PC-3 (cell line): ENCODE measurements at regions not wholly inside any gene's neighbourhood (a gene's known extent, or its start where the extent isn't known, plus 50 kb on each side); places are given as distances from the start of the nearest gene placed in this dataset.

Source experiments
- ATAC-seq: fragments of 200-7000 bp; cut with Tn5 transposase; 2 replicates; pipeline ENCODE4 v1.9.1; 2020; ENCODE audit warnings: mild to moderate bottlenecking, moderate library complexity
- BruUV-seq: library from RNA; stranded (reverse); fragments of 400-500 nt; replicated peaks from 2 replicates; lab custom pipeline; 2021; lab: Mats Ljungman, UMichigan
- CTCF ChIA-PET: fragments of 300-600 bp; sonication (Branson Sonifier 250); formaldehyde crosslinking; loops from one replicate; lab custom pipeline; 2022; ENCODE audit warnings: antibody characterized with exemption; lab: Charles Lee
- POLR2A ChIA-PET: fragments of 300-600 bp; sonication (Branson Sonifier 250); formaldehyde crosslinking; loops from one replicate; lab custom pipeline; 2022; ENCODE audit warnings: antibody characterized with exemption; ENCODE audit not compliant: unreplicated experiment; lab: Charles Lee
- DNase-seq: peaks from one replicate; pipeline ENCODE4 v3.0.0-alpha.2; 2015
- H2AFZ ChIP-seq: fragments of 300-600 bp; sonication (generic); 2 replicates; pipeline ENCODE4 v1.6.0; 2016; ENCODE audit warnings: antibody characterized with exemption, low read length
- H3F3A ChIP-seq: fragments of 300-600 bp; sonication (generic); one replicate; pipeline ENCODE4 v1.6.0; 2017; ENCODE audit warnings: antibody characterized with exemption, low read length, control low read depth, mild to moderate bottlenecking; ENCODE audit not compliant: unreplicated experiment
- H3K27ac ChIP-seq: fragments of 300-600 bp; sonication (generic); 2 replicates; pipeline ENCODE4 v1.5.1; 2016; ENCODE audit warnings: mild to moderate bottlenecking, low read length
- H3K27me3 ChIP-seq: fragments of 300-600 bp; sonication (generic); 2 replicates; pipeline ENCODE4 v1.6.1; 2016; ENCODE audit warnings: low read length, mixed read lengths
- H3K36me3 ChIP-seq: fragments of 300-600 bp; sonication (generic); 2 replicates; pipeline ENCODE4 v1.6.1; 2016; ENCODE audit warnings: low read depth, mixed run types, low read length, mixed read lengths
- H3K4me1 ChIP-seq: fragments of 300-600 bp; sonication (generic); 2 replicates; pipeline ENCODE4 v1.5.1; 2016; ENCODE audit warnings: low read length; ENCODE audit not compliant: insufficient read depth
- H3K4me2 ChIP-seq: fragments of 300-600 bp; sonication (generic); 2 replicates; pipeline ENCODE4 v1.6.0; 2016; ENCODE audit warnings: low read length
- H3K4me3 ChIP-seq: fragments of 300-600 bp; sonication (generic); 2 replicates; pipeline ENCODE4 v1.5.1; 2016; ENCODE audit warnings: mild to moderate bottlenecking, low read length, mixed read lengths
- H3K79me2 ChIP-seq: fragments of 300-600 bp; sonication (generic); 2 replicates; pipeline ENCODE4 v1.6.1; 2017; ENCODE audit warnings: low read length, mixed read lengths
- H3K9ac ChIP-seq: fragments of 300-600 bp; sonication (generic); 2 replicates; pipeline ENCODE4 v1.6.0; 2016; ENCODE audit warnings: mild to moderate bottlenecking, low read length
- H3K9me2 ChIP-seq: fragments of 300-600 bp; sonication (generic); replicated peaks from 2 replicates; pipeline ENCODE4 v1.6.1; 2016; ENCODE audit warnings: mixed run types, low read length, mixed read lengths
- H3K9me3 ChIP-seq: fragments of 300-600 bp; sonication (generic); 2 replicates; pipeline ENCODE4 v1.6.1; 2016; ENCODE audit warnings: low read length, mixed read lengths
- H4K20me1 ChIP-seq: fragments of 300-600 bp; sonication (generic); 2 replicates; pipeline ENCODE4 v1.6.1; 2016; ENCODE audit warnings: low read length, mixed read lengths
- EZH2 ChIP-seq: fragments of 300-600 bp; sonication (generic); IDR thresholded peaks from one replicate; pipeline ENCODE4 v1.6.1; 2017; ENCODE audit warnings: antibody characterized with exemption, mild to moderate bottlenecking, low read length; ENCODE audit not compliant: unreplicated experiment
- EZH2phosphoT487 ChIP-seq: fragments of 300-600 bp; sonication (generic); IDR thresholded peaks from 2 replicates; pipeline ENCODE4 v1.6.1; 2018; ENCODE audit warnings: mild to moderate bottlenecking, antibody characterized with exemption, low read length, borderline replicate concordance
- intact Hi-C: fragments of 100-400 bp; cut with micrococcal nuclease; formaldehyde crosslinking; loops from 2 replicates; pipeline ENCODE4 v1.9.0; 2023
- TF ChIP-seq, protein P1 (sequence below): fragments of 300-600 bp; sonication (generic); conservative IDR thresholded peaks from 2 replicates; pipeline ENCODE4 v1.5.1; 2017; ENCODE audit warnings: antibody characterized with exemption, low read depth, mild to moderate bottlenecking, low read length

DNA sequence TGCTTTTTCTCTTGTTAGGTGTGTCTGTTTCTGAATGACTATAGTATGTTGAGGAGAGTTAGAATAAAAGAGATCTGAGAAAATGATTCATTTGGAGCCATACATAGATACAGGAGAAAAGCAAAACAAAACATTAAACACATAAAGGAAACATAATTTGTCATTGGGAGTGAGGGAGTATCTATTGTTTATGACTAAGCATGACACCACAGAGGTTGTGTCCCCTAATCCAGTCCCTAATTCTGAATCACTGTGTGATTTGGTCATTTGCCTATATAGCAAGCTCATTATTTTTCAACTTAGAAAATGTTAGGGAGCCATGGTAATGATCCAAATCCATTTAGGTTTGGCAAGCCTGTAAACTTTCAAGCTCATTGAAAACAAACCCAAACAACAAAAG lies 132.3 kb upstream of the BMPER start:
- ATAC-seq (peak; percentile 88), DNase-seq (peak; percentile 87)
- BruUV-seq: no TSS peak
- Histone ChIP-seq H3F3A (no peaks in the 10 kb centered on the region), H4K20me1 (no peaks in the 10 kb centered on the region), H3K27ac (peak overlapping the region; percentile 91), H3K4me1 (peaks cover 16% of the 10 kb centered on the region), H3K9me3 (no peaks in the 10 kb centered on the region), H3K36me3 (no peaks in the 10 kb centered on the region), H2AFZ (no peak overlapping the region), H3K9me2 (no peaks in the 10 kb centered on the region), H3K79me2 (no peaks in the 10 kb centered on the region), H3K27me3 (no peaks in the 10 kb centered on the region), H3K9ac (peak overlapping the region; percentile 68), H3K4me2 (peak overlapping the region; percentile 57), H3K4me3 (no peak overlapping the region)
- POLR2A ChIA-PET: no interaction called here
- intact Hi-C loops: no loop called here
- CTCF ChIA-PET: no interaction called here
- no peak for TF ChIP-seq EZH2phosphoT487
- TF ChIP-seq, protein P1, sequence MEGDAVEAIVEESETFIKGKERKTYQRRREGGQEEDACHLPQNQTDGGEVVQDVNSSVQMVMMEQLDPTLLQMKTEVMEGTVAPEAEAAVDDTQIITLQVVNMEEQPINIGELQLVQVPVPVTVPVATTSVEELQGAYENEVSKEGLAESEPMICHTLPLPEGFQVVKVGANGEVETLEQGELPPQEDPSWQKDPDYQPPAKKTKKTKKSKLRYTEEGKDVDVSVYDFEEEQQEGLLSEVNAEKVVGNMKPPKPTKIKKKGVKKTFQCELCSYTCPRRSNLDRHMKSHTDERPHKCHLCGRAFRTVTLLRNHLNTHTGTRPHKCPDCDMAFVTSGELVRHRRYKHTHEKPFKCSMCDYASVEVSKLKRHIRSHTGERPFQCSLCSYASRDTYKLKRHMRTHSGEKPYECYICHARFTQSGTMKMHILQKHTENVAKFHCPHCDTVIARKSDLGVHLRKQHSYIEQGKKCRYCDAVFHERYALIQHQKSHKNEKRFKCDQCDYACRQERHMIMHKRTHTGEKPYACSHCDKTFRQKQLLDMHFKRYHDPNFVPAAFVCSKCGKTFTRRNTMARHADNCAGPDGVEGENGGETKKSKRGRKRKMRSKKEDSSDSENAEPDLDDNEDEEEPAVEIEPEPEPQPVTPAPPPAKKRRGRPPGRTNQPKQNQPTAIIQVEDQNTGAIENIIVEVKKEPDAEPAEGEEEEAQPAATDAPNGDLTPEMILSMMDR: no peak

DNA sequence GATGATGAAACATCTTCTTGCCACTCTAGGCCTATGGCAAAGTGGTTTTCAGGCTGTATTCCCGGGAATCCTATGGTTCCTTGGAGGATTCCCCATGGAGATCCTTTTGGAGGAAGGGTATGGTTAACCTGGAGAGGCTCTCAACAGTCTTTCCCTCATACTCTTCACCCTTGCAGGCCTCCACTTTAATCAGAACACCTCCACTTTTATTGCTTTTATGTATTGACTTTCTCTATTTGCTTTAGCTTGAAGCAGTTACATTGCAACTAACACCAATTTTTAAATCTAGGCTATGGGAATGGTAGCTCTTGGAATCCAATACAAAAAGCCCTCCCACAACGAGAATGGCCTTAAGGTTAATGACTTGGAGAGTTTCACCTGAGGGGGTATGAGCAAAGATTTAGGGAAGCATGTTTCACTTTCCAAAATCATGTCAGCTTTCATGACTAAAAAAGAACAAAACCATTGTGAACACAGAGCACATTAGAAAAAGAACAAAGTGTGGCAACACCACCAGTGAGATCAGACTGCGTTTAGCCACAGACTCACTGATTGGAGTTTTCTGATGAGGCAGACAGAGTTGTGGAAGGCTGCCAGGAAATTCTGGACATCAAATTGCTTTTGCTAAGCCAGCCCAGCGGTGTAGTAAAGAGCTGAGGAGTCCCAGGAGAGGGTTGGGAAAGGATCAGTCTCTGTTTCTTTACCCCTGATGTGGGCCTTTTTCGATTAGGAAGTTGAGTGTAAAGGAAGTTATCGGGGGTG lies 130.4 kb upstream of the BMPER start:
- TF ChIP-seq, protein P1: no peak
- TF ChIP-seq EZH2phosphoT487: no peak
- no peak for TF ChIP-seq EZH2
- ATAC-seq (no peak), DNase-seq (peak; percentile 7)
- Histone ChIP-seq H3K27me3 (no peaks in the 10 kb centered on the region), H3K9me2 (no peaks in the 10 kb centered on the region), H3F3A (no peaks in the 10 kb centered on the region), H3K27ac (no peak overlapping the region), H3K36me3 (no peaks in the 10 kb centered on the region), H3K4me2 (no peak overlapping the region), H3K4me3 (no peak overlapping the region), H3K9me3 (no peaks in the 10 kb centered on the region), H2AFZ (no peak overlapping the region), H3K4me1 (peaks cover 16% of the 10 kb centered on the region), H3K9ac (no peak overlapping the region), H4K20me1 (no peaks in the 10 kb centered on the region), H3K79me2 (no peaks in the 10 kb centered on the region)
- BruUV-seq: no TSS peak
- ChIA-PET POLR2A (interaction anchor here (0.8 kb wide), 1 partner anchor 114 kb away, joined by 5 read pairs; no protein-coding TSS in a partner anchor), CTCF (no interaction called here)
- intact Hi-C loops: no loop called here

DNA sequence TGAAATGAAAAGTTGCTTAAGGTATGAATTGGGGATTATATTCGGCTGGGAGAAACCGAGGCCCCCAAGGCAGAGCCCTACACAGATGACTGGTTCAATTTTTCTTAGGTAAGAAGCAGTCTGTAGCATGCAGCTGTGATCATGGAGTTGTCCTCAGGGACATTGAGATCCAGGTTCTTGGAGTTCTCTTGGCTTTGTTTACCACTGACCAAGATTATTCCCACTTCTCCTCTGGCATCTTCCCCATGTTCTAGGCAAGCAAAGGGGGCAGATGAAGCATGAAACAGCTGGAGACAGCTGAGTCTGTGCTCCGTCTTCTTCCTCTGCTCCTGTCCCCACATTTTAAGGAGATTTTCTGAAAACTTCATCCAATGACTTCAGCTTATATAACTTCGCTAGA lies 129.5 kb upstream of the BMPER start:
- CTCF ChIA-PET: no interaction called here
- Histone ChIP-seq H3K4me2 (no peak overlapping the region), H3K27me3 (no peaks in the 10 kb centered on the region), H3K9ac (no peak overlapping the region), H3K9me2 (no peaks in the 10 kb centered on the region), H3K9me3 (no peaks in the 10 kb centered on the region), H2AFZ (no peak overlapping the region), H3K4me3 (no peak overlapping the region), H3K79me2 (no peaks in the 10 kb centered on the region), H3K27ac (no peak overlapping the region), H4K20me1 (no peaks in the 10 kb centered on the region), H3K4me1 (peaks cover 16% of the 10 kb centered on the region), H3F3A (no peaks in the 10 kb centered on the region), H3K36me3 (no peaks in the 10 kb centered on the region)
- intact Hi-C loops: no loop called here
- POLR2A ChIA-PET: interaction anchor here (0.6 kb wide), 1 partner anchor 539 kb away, joined by 6 read pairs; no protein-coding TSS in a partner anchor
- ATAC-seq: no peak
- BruUV-seq: no TSS peak
- TF ChIP-seq EZH2 (no peak), EZH2phosphoT487 (no peak)
- no peak for DNase-seq
